Stomach (tissue), 4 donors: ENCODE measurements at regions not wholly inside any gene's neighbourhood (a gene's known extent, or its start where the extent isn't known, plus 50 kb on each side); places are given as distances from the start of the nearest gene placed in this dataset.

Source experiments
- CTCF ChIP-seq, 7 experiments: fragments of 450-650 bp in 4 of 7; fragments of 200-600 bp in 3 of 7; sonication (generic) in 3 of 7; IDR thresholded peaks; one replicate each; pipeline ENCODE4 v1.5.1; 2016 to 2019; ENCODE audit warnings: antibody characterized with exemption in 7 of 7, control low read depth in 2 of 7, mild to moderate bottlenecking in 1 of 7
- EP300 ChIP-seq: sonication (generic); formaldehyde crosslinking; IDR thresholded peaks from one replicate; pipeline ENCODE4 v1.6.1; 2017; ENCODE audit warnings: antibody characterized with exemption
- POLR2A ChIP-seq, 4 donors: fragments of 450-650 bp; IDR thresholded peaks; one replicate each; pipeline ENCODE4 v1.6.1; 2016; ENCODE audit warnings: antibody characterized with exemption in 4 of 4, control low read depth in 2 of 4, mild to moderate bottlenecking in 1 of 4, moderate library complexity in 1 of 4
- POLR2AphosphoS5 ChIP-seq, 3 donors: sonication (generic); formaldehyde crosslinking; IDR thresholded peaks; one replicate each; pipeline ENCODE4 v1.6.1; 2016; ENCODE audit warnings: antibody characterized with exemption in 3 of 3

- TF ChIP-seq CTCF (IDR thresholded peaks at IDR 0.05) (no peak), EP300 (no peak), POLR2AphosphoS5 (IDR thresholded peaks at IDR 0.05) (peak in 2 of 3 donors; percentile 8 to 18), POLR2A (IDR thresholded peaks at IDR 0.05) (no peak)
Observed at GRCh38 chr1:55640708-55641473, 425.7 kb upstream of the USP24 start.
